GM12891 (cell line): ENCODE measurements at regions not wholly inside any gene's neighbourhood (a gene's known extent, or its start where the extent isn't known, plus 50 kb on each side); places are given as distances from the start of the nearest gene placed in this dataset.

ENCODE experiments used
- POLR2AphosphoS5 ChIP-seq: IDR thresholded peaks from 2 replicates; pipeline ENCODE4 v1.6.1; 2011; ENCODE audit warnings: low read depth, low read length, control low read depth
- TAF1 ChIP-seq: IDR thresholded peaks from 2 replicates; pipeline ENCODE4 v1.6.1; 2011; ENCODE audit warnings: low read depth, low read length, control low read depth

- TF ChIP-seq POLR2AphosphoS5 (no peak), TAF1 (no peak)
Measured at GRCh38 chr4:44538534-44538933, 89.9 kb upstream of the KCTD8 start.
